Mucosa of stomach (tissue), 1 donor: ENCODE measurements at regions not wholly inside any gene's neighbourhood (a gene's known extent, or its start where the extent isn't known, plus 50 kb on each side); places are given as distances from the start of the nearest gene placed in this dataset.

ENCODE experiments used
- H3K27me3 ChIP-seq: one replicate; pipeline ENCODE4 v1.7.0; 2013; ENCODE audit warnings: mild to moderate bottlenecking, low read length; ENCODE audit not compliant: control insufficient read depth, insufficient read depth
- H3K36me3 ChIP-seq: one replicate; pipeline ENCODE4 v1.7.0; 2013; ENCODE audit warnings: low read length; ENCODE audit not compliant: control insufficient read depth, insufficient read depth
- H3K4me1 ChIP-seq: one replicate; pipeline ENCODE4 v1.7.0; 2013; ENCODE audit warnings: mild to moderate bottlenecking, low read length; ENCODE audit not compliant: control insufficient read depth, insufficient read depth
- H3K4me3 ChIP-seq: one replicate; pipeline ENCODE4 v1.7.0; 2013; ENCODE audit warnings: low read length
- H3K9ac ChIP-seq: one replicate; pipeline ENCODE4 v1.7.0; 2013; ENCODE audit warnings: mild to moderate bottlenecking, low read length, moderate library complexity
- H3K9me3 ChIP-seq: one replicate; pipeline ENCODE4 v1.7.0; 2013; ENCODE audit warnings: mild to moderate bottlenecking, low read length, moderate library complexity; ENCODE audit not compliant: control insufficient read depth
- donor health status: Pancreatic carcinoma.

DNA sequence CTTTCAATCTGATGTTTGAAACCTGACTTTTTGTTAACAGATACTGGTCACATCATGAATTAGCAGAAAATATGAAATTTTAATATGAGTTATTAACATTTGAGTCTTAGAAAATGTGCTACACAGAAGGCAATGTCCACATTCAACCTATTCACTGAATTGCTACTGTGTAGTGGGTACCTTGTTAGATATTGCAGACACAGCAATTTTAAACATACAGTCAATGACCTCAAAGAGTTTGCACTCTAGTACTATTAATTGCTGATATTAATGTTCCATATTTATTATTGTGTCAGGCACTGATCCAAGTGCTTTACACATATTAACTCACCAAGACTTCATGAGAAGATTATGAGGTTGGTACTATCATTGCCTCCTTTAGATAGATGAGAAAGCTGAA lies 385.4 kb upstream of the PKDCC start:
- no peaks in the 10 kb centered on the region for H3K27me3 ChIP-seq
- H3K9ac ChIP-seq, result no peak overlapping the region
- H3K4me3 ChIP-seq, result no peak overlapping the region
- H3K36me3 ChIP-seq, result no peaks in the 10 kb centered on the region
- H3K4me1 ChIP-seq, result no peaks in the 10 kb centered on the region
- no peaks in the 10 kb centered on the region for H3K9me3 ChIP-seq

DNA sequence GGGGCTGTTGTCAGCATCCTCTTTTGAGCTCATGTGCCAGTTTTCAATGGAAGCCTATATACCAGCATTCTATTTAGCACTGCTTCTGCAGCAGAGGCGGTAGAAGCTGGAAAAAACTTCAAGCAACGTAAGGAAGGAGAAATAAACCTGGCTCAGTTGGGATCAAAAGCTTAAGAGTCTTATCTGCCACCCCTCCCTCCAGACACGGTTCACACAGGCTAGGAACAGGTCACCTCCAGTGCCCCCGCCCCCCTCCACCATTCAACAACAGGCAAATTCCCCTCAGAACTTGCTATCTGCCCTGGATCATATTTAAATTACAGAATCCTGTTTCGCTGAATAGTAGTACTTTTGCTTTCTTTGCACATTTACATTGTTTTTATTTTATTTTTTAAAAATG lies 384.8 kb upstream of the PKDCC start:
- Histone ChIP-seq H3K9me3 (no peaks in the 10 kb centered on the region), H3K4me3 (no peak overlapping the region)

DNA sequence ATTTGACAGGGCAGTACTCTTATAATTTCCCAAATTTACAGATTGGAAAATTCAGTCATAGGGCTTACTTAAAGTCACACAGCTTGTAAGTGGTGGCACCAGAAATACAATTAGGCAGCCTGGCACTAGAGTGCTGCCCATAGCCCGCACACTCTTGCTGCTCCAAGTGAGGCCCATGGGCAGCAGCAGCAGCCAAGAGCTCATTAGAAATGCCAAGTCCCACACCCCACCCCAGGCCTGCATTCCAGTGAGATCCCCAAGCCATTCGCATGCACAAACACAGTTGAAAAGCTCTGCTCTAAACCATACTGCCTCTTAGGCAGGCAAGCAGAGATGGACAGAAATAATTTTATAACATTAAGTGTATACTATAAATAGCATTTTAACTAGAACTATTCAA lies 379.3 kb upstream of the PKDCC start:
- H3K27me3 ChIP-seq, result no peaks in the 10 kb centered on the region
- H3K9me3 ChIP-seq, result no peaks in the 10 kb centered on the region
- H3K4me1 ChIP-seq, result no peaks in the 10 kb centered on the region
- no peaks in the 10 kb centered on the region for H3K36me3 ChIP-seq
- H3K9ac ChIP-seq, result no peak overlapping the region
- H3K4me3 ChIP-seq, result no peak overlapping the region

More for the DNA sequence above, 384.8 kb upstream of the PKDCC start:
- Histone ChIP-seq H3K36me3 (no peaks in the 10 kb centered on the region), H3K9ac (no peak overlapping the region), H3K27me3 (no peaks in the 10 kb centered on the region), H3K4me1 (no peaks in the 10 kb centered on the region)

DNA sequence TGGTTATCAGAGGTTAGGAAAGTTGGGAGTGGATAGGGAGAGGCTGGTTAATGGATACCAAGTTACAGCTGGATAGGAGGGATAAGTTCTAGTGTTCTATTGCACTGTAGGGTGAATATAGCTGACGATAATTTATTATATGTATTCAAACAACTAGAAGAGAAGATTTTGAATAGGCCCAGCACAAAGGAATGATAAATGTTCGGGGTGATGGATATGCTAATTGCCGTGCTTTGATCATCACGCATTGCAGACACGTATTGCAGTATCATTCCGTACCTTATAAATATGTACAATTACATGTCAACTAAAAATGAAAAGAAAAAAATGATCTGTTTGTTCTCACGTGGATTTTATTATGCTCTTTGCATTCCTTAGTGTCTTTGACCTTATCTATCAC lies 369.2 kb upstream of the PKDCC start:
- H3K4me3 ChIP-seq, result no peak overlapping the region
- H3K4me1 ChIP-seq, result no peaks in the 10 kb centered on the region
- no peaks in the 10 kb centered on the region for H3K36me3 ChIP-seq
- H3K27me3 ChIP-seq, result no peaks in the 10 kb centered on the region
- no peak overlapping the region for H3K9ac ChIP-seq
- H3K9me3 ChIP-seq, result no peaks in the 10 kb centered on the region

DNA sequence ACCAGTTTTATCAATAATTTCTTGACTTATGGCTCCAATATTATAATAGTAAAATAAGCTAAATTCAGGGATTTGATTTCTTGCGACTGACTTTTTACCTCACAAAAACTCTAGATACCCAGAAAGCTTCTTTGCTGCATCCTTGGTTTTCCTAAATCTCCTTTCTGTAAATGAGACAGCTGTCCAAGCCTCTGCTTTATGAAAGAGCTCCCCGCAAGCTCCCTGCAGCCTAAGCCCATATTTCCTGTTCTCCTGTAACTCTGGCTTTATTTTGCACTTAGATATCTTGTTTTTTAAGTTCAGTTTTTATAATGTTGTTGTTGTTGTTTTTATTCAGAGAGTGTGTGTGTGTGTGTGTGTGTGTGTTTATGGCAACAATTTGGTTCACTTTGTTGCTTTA lies 361.7 kb upstream of the PKDCC start:
- H3K9me3 ChIP-seq, result no peaks in the 10 kb centered on the region
- no peak overlapping the region for H3K4me3 ChIP-seq
- no peaks in the 10 kb centered on the region for H3K36me3 ChIP-seq
- no peaks in the 10 kb centered on the region for H3K4me1 ChIP-seq
- no peaks in the 10 kb centered on the region for H3K27me3 ChIP-seq
- no peak overlapping the region for H3K9ac ChIP-seq

DNA sequence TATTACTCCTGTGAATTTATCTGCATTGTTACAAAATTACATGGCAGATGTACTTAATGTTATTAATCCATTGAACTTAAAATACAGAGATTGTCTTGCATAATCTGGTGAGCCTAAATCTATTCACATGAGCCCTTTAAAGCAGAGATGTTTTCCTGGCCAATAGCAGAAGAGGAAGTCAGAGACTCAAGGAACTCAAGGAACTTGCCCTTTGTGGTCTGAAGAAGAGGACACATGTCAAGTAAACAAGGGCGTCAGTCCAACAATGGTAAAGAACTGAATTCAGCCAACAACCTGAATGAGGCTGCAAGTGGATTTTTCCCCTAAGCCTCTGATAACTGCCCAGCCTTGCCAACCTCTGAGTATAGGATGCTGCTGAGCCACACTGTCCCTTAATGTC lies 356.3 kb upstream of the PKDCC start:
- Histone ChIP-seq H3K27me3 (no peaks in the 10 kb centered on the region), H3K36me3 (no peaks in the 10 kb centered on the region), H3K9me3 (no peaks in the 10 kb centered on the region), H3K4me1 (no peaks in the 10 kb centered on the region), H3K9ac (no peak overlapping the region), H3K4me3 (no peak overlapping the region)

DNA sequence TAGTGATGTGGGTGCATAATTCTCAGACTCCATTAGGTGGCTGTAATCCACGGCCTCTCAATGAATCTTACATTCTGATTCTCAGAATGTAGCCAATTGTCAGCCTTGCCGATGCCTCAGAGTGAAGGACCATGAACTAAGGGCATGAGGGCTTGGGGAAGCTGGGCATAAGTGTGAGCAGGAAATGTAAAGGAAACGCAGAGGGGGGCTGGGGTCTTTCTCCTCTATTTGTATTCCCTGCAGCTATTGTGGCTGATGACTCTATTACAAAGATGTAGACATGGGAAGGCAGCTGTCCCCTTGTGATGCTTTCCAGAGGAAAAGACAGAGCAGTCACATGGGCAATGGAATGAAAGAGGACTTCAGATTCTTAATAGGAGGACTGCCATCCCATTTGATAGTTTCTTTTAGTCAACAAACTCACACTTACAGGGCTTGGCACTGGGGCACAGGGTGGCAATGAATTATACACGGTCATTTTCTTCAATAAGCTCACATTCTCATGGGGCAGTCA lies 353.2 kb upstream of the PKDCC start:
- Histone ChIP-seq H3K36me3 (no peaks in the 10 kb centered on the region), H3K9ac (no peak overlapping the region), H3K27me3 (no peaks in the 10 kb centered on the region), H3K4me3 (no peak overlapping the region), H3K4me1 (no peaks in the 10 kb centered on the region), H3K9me3 (no peaks in the 10 kb centered on the region)

DNA sequence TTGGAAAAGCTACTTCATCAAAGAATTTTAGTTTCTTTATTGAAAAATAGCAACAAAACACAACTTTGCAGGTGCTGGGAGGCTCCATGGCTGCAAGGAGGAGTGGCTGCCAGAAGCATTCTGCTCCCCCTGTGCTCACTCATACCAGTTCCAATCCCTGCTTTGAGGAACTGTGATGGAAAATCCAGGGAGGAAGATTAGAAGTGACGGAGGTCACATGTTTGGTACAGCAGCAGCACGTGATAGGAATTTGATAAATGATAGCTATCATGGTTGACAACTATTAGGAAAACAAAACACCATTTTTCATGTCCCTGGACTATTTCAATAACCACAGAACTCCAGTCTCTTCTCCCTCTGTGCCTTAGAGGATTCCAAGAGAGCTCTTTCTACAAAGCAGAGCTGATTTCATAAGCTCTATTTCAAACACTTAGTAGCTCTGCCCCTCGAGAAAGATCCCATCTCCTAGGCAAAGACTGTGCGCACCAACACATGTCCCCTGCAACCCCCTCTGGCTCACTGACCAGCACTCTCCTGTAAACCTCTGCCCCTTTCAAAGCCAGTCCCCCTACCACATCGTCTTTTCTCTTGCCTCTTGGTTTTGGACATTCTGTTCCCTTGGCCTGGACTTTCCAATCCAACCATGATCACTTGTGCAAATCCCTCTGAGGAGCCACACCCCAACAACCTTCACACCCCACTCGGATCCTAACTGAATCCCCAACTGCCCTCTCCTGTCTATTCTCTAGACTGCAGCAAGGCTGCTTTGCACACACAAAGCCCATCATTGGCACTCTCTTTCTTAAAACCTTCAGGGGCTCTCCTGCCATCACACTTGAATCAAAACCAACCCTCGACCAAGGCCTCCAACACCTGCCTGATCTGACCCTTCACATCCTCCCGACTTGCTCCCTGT lies 352.4 kb upstream of the PKDCC start:
- no peaks in the 10 kb centered on the region for H3K27me3 ChIP-seq
- no peaks in the 10 kb centered on the region for H3K9me3 ChIP-seq
- H3K4me1 ChIP-seq, result no peaks in the 10 kb centered on the region
- no peak overlapping the region for H3K9ac ChIP-seq
- no peaks in the 10 kb centered on the region for H3K36me3 ChIP-seq
- no peak overlapping the region for H3K4me3 ChIP-seq

DNA sequence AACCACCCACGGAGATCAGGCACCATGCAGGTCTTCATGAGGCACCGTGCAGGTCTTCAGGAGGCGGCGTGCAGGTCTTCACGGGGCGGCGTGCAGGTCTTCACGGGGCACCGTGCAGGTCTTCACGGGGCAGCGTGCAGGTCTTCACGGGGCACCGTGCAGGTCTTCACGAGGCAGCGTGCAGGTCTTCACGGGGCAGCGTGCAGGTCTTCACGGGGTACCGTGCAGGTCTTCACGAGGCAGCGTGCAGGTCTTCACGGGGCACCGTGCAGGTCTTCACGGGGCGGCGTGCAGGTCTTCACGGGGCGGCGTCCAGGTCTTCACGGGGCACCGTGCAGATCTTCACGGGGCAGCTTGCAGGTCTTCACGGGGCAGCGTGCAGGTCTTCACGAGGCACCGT lies 350.4 kb upstream of the PKDCC start:
- Histone ChIP-seq H3K27me3 (no peaks in the 10 kb centered on the region), H3K4me1 (no peaks in the 10 kb centered on the region), H3K9ac (no peak overlapping the region), H3K36me3 (no peaks in the 10 kb centered on the region), H3K9me3 (no peaks in the 10 kb centered on the region), H3K4me3 (no peak overlapping the region)

DNA sequence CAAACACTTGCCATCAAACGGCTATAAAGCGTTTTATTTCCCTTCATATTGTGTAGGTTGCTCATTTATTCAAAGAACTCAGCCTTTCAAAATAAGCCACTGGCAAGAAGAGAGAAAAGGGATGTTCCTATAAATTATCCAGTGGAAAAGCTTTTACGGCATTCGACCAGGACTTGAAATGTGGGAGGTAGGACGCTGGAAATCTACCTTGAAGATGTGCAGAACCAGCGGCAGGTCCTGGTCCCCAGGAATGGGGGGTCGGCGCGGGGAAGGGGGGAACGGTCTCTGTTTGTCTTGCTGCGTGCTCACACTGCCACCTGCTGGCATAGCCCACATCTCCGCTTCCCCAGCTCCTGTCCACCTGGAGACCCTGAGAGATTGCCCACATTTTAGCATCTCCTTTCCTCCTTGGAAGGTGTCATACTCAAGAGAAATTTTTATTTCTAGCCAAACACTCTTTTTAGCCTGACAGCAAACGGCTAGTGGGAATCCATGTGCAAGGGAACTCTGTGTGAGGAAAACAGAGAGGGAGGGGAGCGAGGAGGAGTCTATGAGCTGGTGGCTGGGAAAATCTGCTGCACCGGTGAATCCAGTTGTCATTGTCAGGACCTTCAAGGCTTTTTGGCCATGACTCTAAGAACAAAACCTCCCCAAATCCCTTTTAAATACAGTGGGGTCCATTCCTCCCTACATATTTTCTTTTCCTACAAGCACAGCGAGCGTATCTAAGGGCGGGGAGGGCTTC lies 349.0 kb upstream of the PKDCC start:
- H3K36me3 ChIP-seq, result no peaks in the 10 kb centered on the region
- no peak overlapping the region for H3K9ac ChIP-seq
- no peaks in the 10 kb centered on the region for H3K27me3 ChIP-seq
- H3K9me3 ChIP-seq, result no peaks in the 10 kb centered on the region
- no peak overlapping the region for H3K4me3 ChIP-seq
- no peaks in the 10 kb centered on the region for H3K4me1 ChIP-seq

DNA sequence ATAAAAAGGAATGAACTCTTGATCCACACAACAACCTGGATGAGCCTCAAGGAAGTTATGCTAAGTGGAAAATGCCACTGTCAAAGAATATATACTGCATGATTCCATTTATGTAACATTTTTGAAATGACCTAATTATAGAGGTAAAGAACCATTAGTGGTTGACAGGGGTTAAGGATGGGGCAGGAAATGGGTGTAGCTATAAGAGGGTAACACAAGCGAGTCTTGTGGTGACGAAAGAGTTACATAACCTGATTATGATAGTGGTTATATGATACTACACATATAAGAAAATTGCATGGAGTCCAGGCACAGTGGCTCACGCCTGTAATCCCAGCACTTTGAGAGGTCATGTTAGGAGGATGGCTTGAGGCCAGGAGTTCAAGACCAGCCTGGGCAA lies 346.6 kb upstream of the PKDCC start:
- Histone ChIP-seq H3K4me3 (no peak overlapping the region), H3K27me3 (no peaks in the 10 kb centered on the region), H3K9me3 (no peaks in the 10 kb centered on the region), H3K36me3 (no peaks in the 10 kb centered on the region), H3K4me1 (no peaks in the 10 kb centered on the region), H3K9ac (no peak overlapping the region)

DNA sequence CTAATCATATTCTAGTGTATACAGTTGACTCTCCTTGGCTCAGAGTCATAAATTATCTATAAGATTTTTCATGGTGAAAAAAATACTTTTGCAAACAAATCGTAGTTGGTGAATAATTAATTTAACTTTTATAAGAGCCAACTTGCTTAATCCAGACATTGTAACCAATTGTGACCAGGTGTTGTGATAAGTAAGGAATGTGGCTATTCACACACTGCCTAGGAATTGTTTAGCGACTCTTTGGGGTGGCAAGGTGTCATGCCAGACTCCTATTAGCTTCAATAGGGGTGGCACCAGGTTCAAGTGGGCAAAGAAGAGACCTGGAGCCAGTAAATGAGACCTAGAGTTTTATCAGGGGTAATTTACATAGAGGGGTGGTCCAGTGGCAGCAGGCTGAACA lies 344.7 kb upstream of the PKDCC start:
- no peak overlapping the region for H3K9ac ChIP-seq
- no peaks in the 10 kb centered on the region for H3K9me3 ChIP-seq
- H3K4me3 ChIP-seq, result no peak overlapping the region
- no peaks in the 10 kb centered on the region for H3K36me3 ChIP-seq
- no peaks in the 10 kb centered on the region for H3K27me3 ChIP-seq
- H3K4me1 ChIP-seq, result no peaks in the 10 kb centered on the region
